GM12864 (cell line): ENCODE measurements at regions not wholly inside any gene's neighbourhood (a gene's known extent, or its start where the extent isn't known, plus 50 kb on each side); places are given as distances from the start of the nearest gene placed in this dataset.

Experiments used
- DNase-seq: peaks from one replicate; pipeline ENCODE4 v3.0.0-alpha.2; 2011; ENCODE audit warnings: low read depth
- H3K4me3 ChIP-seq: 2 replicates; pipeline ENCODE4 v1.5.1; 2011; ENCODE audit warnings: mild to moderate bottlenecking, low read depth, low read length, control low read depth
- TF ChIP-seq, protein P1 (sequence below): IDR thresholded peaks from 2 replicates; pipeline ENCODE4 v1.5.1; 2011; ENCODE audit warnings: low read depth, mild to moderate bottlenecking, moderate library complexity, low read length, control low read depth, inconsistent platforms; ENCODE audit errors: missing control alignments

DNA sequence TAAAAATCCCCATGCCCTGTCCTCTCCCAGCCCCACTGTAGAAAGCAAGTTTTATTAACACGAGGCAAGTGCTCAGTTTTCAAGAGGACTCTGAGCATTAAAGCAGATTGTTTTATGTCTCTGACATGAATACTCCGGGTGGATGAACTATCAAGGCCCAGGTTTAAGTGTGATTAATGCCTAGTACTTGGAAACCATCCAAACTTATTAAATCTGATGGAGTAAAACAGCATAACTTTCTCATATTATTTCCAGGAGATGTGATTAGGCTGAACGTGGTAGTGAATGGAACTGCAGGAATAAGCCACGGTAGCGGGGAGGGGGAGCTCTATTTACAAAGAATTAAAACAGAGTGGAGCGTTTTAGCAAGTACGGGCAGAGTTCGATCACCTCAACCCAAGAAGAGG lies 144.2 kb upstream of the RNF32 start:
- H3K4me3 ChIP-seq: no peak overlapping the region
- no peak for DNase-seq
- TF ChIP-seq, protein P1, sequence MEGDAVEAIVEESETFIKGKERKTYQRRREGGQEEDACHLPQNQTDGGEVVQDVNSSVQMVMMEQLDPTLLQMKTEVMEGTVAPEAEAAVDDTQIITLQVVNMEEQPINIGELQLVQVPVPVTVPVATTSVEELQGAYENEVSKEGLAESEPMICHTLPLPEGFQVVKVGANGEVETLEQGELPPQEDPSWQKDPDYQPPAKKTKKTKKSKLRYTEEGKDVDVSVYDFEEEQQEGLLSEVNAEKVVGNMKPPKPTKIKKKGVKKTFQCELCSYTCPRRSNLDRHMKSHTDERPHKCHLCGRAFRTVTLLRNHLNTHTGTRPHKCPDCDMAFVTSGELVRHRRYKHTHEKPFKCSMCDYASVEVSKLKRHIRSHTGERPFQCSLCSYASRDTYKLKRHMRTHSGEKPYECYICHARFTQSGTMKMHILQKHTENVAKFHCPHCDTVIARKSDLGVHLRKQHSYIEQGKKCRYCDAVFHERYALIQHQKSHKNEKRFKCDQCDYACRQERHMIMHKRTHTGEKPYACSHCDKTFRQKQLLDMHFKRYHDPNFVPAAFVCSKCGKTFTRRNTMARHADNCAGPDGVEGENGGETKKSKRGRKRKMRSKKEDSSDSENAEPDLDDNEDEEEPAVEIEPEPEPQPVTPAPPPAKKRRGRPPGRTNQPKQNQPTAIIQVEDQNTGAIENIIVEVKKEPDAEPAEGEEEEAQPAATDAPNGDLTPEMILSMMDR: no peak

DNA sequence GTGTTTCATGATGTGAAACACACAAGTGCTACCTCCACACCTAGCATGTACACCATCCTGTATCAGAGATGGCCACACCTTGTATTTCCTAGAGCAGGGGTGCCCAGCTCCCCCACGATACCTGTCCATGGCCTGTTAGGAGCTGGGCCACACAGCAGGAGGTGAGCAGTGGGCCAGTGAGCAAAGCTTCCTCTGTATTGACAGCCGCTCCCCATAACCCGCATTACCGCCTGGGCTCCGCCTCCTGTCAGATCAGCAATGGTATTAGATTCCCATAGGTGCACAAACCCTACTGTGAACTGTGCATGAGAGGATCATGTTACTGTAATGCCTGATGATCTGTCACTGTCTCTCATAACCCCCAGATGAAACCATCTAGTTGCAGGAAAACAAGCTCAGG lies 145.6 kb upstream of the RNF32 start:
- no peak overlapping the region for H3K4me3 ChIP-seq
- TF ChIP-seq, protein P1: no peak
- DNase-seq: no peak

GRCh38 chr7:156493942-156494341 lies 146.6 kb upstream of the RNF32 start:
- DNase-seq: no peak
- H3K4me3 ChIP-seq: no peak overlapping the region
- TF ChIP-seq, protein P1: no peak

DNA sequence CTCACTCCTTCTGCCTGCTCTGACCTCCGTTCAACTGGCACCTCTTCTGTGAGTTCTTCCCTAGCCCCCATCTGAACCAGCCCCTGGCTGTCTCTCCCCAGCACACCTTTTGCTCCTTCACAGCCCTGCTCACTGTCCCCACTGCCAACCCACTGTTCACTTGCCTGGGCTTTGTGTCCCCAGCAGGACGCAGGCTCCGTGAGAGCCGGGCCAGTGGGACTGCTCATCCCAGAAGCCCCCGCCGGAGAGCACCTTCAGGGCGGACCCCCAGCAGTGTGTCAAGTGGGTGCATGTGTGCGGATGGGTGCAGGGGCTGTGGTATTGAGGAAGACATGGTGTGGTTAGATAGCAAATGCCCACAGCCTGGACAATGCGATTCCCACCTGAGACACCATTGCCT lies 148.4 kb upstream of the RNF32 start:
- TF ChIP-seq, protein P1: no peak
- no peak for DNase-seq
- no peak overlapping the region for H3K4me3 ChIP-seq

GRCh38 chr7:156491435-156491834 lies 149.1 kb upstream of the RNF32 start:
- H3K4me3 ChIP-seq: no peak overlapping the region
- no peak for DNase-seq
- TF ChIP-seq, protein P1: no peak

DNA sequence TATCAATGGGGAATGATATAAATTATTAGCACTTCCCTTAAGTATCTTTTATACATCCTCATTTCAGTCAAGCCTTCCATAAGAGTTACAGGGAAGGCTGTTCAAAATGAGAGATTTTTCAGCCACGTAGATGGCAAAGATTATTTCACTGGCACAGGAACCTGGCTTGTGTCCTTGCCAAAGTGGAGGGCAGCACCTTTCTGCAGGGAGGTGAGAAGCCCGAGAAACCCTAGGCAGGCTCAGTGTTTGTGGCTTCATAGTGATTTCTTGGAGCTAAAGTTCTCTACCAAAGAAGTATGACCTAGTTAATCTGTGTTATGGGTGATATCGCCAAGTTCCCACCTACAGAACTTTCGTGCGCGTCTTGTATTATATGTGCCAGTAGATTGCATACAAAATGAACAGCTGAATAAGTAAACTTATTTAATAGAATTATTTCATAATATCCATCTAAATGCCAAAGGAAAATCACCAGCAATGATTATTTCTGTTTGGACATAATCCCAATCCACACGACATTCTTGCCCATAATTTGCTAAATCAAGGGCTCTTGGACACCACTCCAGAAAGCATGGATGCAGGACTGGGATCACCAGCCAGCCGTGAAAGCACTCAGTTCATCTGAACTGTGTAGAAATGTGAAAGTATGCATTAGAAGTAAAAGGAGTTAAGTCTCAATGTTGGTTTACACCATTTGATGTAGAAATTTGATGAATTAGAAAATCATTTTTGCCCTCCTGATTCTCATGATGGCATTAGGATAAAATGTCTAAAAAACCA lies 150.4 kb upstream of the RNF32 start:
- TF ChIP-seq, protein P1: no peak
- DNase-seq: no peak

DNA sequence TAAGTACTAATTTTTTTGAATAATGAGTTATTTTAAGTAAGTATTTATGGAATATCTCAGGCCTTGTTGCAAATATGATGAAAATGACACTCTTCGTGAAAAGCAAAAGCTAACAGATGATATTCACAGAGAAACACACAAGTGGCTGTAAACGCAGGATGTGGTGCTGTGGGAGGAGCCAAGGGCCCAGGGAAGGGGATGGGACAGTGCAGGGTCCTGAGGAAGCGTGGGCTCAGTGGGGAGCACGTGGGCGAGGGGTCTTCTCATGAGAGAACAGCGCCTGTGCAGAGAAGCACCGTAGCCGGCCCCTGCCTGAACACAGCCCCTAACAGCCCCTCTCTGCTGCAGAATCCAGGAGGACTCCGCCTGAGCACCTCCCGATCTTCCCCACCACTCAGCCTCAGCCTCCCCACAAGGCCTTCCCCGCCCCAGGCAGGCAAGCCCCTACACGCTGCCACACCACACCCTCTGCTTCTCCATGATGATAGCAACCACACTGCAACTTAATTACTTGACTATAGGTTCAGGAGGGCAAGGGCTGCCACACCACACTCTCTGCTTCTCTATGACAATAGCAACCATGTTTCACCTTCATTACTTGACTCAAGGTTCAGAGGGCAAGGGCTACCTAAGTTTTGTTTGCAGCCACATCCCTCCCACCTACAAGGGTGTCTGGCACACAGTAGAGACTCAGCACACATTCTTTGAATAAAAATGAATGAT lies 152.6 kb upstream of the RNF32 start:
- TF ChIP-seq, protein P1: no peak
- H3K4me3 ChIP-seq: no peak overlapping the region
- no peak for DNase-seq

More for the DNA sequence above, 150.4 kb upstream of the RNF32 start:
- H3K4me3 ChIP-seq: no peak overlapping the region
